ENCODE measurements at regions not wholly inside any gene's neighbourhood (a gene's known extent, or its start where the extent isn't known, plus 50 kb on each side); places are given as distances from the start of the nearest gene placed in this dataset.

- Histone ChIP-seq H3K27ac (ENCODE audit: extremely low read depth, low read depth, low read length) (no peak overlapping the region), H3K4me3 (ENCODE audit: low read depth, low read length) (no peak overlapping the region), H3K4me1 (ENCODE audit: control insufficient read depth, insufficient read depth, low read length) (no peaks in the 10 kb centered on the region), H3K36me3 (ENCODE audit: control insufficient read depth in 2 of 2, insufficient read depth in 1 of 2, low read length in 2 of 2) (no peaks in the 10 kb centered on the region), H3K9me3 (ENCODE audit: control insufficient read depth, insufficient read depth, low read depth, low read length) (no peaks in the 10 kb centered on the region)
- CTCF ChIA-PET: interaction anchor here (0.6 kb wide), 1 partner anchor 1486 kb away, joined by 3 read pairs; no protein-coding TSS in a partner anchor
- POLR2A ChIA-PET: no interaction called here
- no peak for TF ChIP-seq ZNF518A (tag by site-specific recombination; conservative IDR thresholded peaks at IDR 0.05; ENCODE audit: low read depth)
- no peak for TF ChIP-seq ZNF292 (tag by site-specific recombination; IDR thresholded peaks at IDR 0.05; ENCODE audit: borderline replicate concordance, low read depth)
- TF ChIP-seq AEBP2 (tag by site-specific recombination; IDR thresholded peaks at IDR 0.05; ENCODE audit: borderline replicate concordance): no peak
- no peak for TF ChIP-seq PRDM6 (tag by site-specific recombination; IDR thresholded peaks at IDR 0.05)
- no peak for TF ChIP-seq ZNF132 (tag by site-specific recombination; IDR thresholded peaks at IDR 0.05; ENCODE audit: borderline replicate concordance)
- TF ChIP-seq PRDM1 (tag by site-specific recombination; IDR thresholded peaks at IDR 0.05): no peak
- no peak for TF ChIP-seq ZNF701 (tag by site-specific recombination; IDR thresholded peaks at IDR 0.05)
- TF ChIP-seq ZNF24 (tag by site-specific recombination; IDR thresholded peaks at IDR 0.05): no peak
- no peak for TF ChIP-seq ZFP69B (tag by site-specific recombination; IDR thresholded peaks at IDR 0.05)
- TF ChIP-seq ZBTB1 (tag by site-specific recombination; IDR thresholded peaks at IDR 0.05): no peak
- no peak for TF ChIP-seq ZIC2 (tag by site-specific recombination; IDR thresholded peaks at IDR 0.05)
- no peak for TF ChIP-seq ZNF248 (tag by site-specific recombination; IDR thresholded peaks at IDR 0.05)
- TF ChIP-seq ZBTB17 (tag by site-specific recombination; IDR thresholded peaks at IDR 0.05): no peak
- no peak for TF ChIP-seq ZBTB44 (tag by site-specific recombination; IDR thresholded peaks at IDR 0.05)
- TF ChIP-seq GLI4 (tag by site-specific recombination; IDR thresholded peaks at IDR 0.05): no peak
- TF ChIP-seq ZNF830 (tag by site-specific recombination; IDR thresholded peaks at IDR 0.05; ENCODE audit: low read depth): no peak
- no peak for TF ChIP-seq ZNF658 (tag by site-specific recombination; IDR thresholded peaks at IDR 0.05)
- TF ChIP-seq BCL11A (tag by site-specific recombination; IDR thresholded peaks at IDR 0.05; ENCODE audit: low read depth): no peak
- TF ChIP-seq ZNF26 (tag by site-specific recombination; IDR thresholded peaks at IDR 0.05): no peak
- no peak for TF ChIP-seq SCRT2 (tag by site-specific recombination; IDR thresholded peaks at IDR 0.05)
Observed at GRCh38 chr14:37844614-37845013, 249.2 kb downstream of the TTC6 start.
